Activated naive CD4-positive, alpha-beta T cell (primary cell): ENCODE measurements at regions not wholly inside any gene's neighbourhood (a gene's known extent, or its start where the extent isn't known, plus 50 kb on each side); places are given as distances from the start of the nearest gene placed in this dataset.

ENCODE experiments used
- DNase-seq, 4 experiments: peaks; one replicate each; lab custom pipeline; 2025; lab: John Stamatoyannopoulos, UW

- DNase-seq: no peak
These were observed 120.6 kb upstream of the RPL38 start for GRCh38 chr17:74082886-74083285.

- DNase-seq: no peak
These were observed 120.2 kb upstream of the RPL38 start for GRCh38 chr17:74083321-74083720.

GRCh38 chr17:74085434-74085833 is 118.0 kb upstream of the RPL38 start:
- DNase-seq: no peak

- no peak for DNase-seq
These were observed 116.4 kb upstream of the RPL38 start for GRCh38 chr17:74087002-74087585.

GRCh38 chr17:74088285-74088933 is 115.1 kb upstream of the RPL38 start:
- DNase-seq: no peak

- DNase-seq: no peak
These were observed 114.5 kb upstream of the RPL38 start for GRCh38 chr17:74088934-74089329.

- no peak for DNase-seq
These were observed 114.1 kb upstream of the RPL38 start for GRCh38 chr17:74089380-74089779.

GRCh38 chr17:74089869-74090464 is 113.5 kb upstream of the RPL38 start:
- DNase-seq: peak in 1 of 4 experiments; percentile 1

GRCh38 chr17:74094651-74095050 is 108.8 kb upstream of the RPL38 start:
- DNase-seq: no peak

GRCh38 chr17:74096456-74096855 is 107.0 kb upstream of the RPL38 start:
- no peak for DNase-seq

- no peak for DNase-seq
These were observed 105.9 kb upstream of the RPL38 start for GRCh38 chr17:74097450-74098135.

GRCh38 chr17:74098136-74099024 is 105.1 kb upstream of the RPL38 start:
- DNase-seq: no peak

GRCh38 chr17:74099442-74100340 is 103.8 kb upstream of the RPL38 start:
- DNase-seq: no peak

GRCh38 chr17:74104921-74105320 is 98.6 kb upstream of the RPL38 start:
- DNase-seq: no peak

- no peak for DNase-seq
These were observed 96.4 kb upstream of the RPL38 start for GRCh38 chr17:74107107-74107506.

- no peak for DNase-seq
These were observed 95.3 kb upstream of the RPL38 start for GRCh38 chr17:74108126-74108705.

- no peak for DNase-seq
These were observed 93.0 kb upstream of the RPL38 start for GRCh38 chr17:74110467-74110866.

GRCh38 chr17:74113326-74113725 is 90.2 kb upstream of the RPL38 start:
- no peak for DNase-seq

- DNase-seq: no peak
These were observed 89.5 kb upstream of the RPL38 start for GRCh38 chr17:74113952-74114351.

GRCh38 chr17:74114881-74115470 is 88.5 kb upstream of the RPL38 start:
- DNase-seq: no peak
